ENCODE measurements at regions not wholly inside any gene's neighbourhood (a gene's known extent, or its start where the extent isn't known, plus 50 kb on each side); places are given as distances from the start of the nearest gene placed in this dataset.
"Not testable (repeated sequence)": the region's sequence is repeated elsewhere in the genome, so short reads cannot be mapped to it uniquely, and the experiment has no call there.

- peak; percentile 83 to 89 for ATAC-seq
- H3K27me3 ChIP-seq (ENCODE audit: control insufficient read depth, insufficient read depth); DNase-seq; intact Hi-C loops (cut with DNase I); H3K4me3 ChIP-seq (ENCODE audit: low read length); H3K27ac ChIP-seq (ENCODE audit: low read length); H3K4me1 ChIP-seq (ENCODE audit: control insufficient read depth, insufficient read depth, low read length); H3K9me3 ChIP-seq (ENCODE audit: control insufficient read depth, low read length): not testable (repeated sequence)
- WGBS, result no CpG with 5 or more reads among the region's 49 CpGs
These were observed 2276.4 kb upstream of the TPTE start for GRCh38 chr21:8244723-8245641.

- DNase-seq; intact Hi-C loops (cut with DNase I); H3K4me1 ChIP-seq (ENCODE audit: control insufficient read depth, insufficient read depth, low read length); H3K27ac ChIP-seq (ENCODE audit: low read length); H3K9me3 ChIP-seq (ENCODE audit: control insufficient read depth, low read length); H3K4me3 ChIP-seq (ENCODE audit: low read length); H3K27me3 ChIP-seq (ENCODE audit: control insufficient read depth, insufficient read depth): not testable (repeated sequence)
- ATAC-seq, result peak; percentile 91 to 92
- WGBS, result no CpG with 5 or more reads among the region's 40 CpGs
These were observed 2275.6 kb upstream of the TPTE start for GRCh38 chr21:8245642-8246402.

DNA sequence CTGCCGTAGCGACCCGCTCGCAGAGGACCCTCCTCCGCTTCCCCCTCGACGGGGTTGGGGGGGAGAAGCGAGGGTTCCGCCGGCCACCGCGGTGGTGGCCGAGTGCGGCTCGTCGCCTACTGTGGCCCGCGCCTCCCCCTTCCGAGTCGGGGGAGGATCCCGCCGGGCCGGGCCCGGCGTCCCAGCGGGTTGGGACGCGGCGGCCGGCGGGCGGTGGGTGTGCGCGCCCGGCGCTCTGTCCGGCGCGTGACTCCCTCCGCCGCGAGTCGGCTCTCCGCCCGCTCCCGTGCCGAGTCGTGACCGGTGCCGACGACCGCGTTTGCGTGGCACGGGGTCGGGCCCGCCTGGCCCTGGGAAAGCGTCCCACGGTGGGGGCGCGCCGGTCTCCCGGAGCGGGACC, 2269.7 kb upstream of the TPTE start:
- H3K27me3 ChIP-seq (ENCODE audit: control insufficient read depth, insufficient read depth); DNase-seq; ATAC-seq; H3K27ac ChIP-seq (ENCODE audit: low read length); H3K4me1 ChIP-seq (ENCODE audit: control insufficient read depth, insufficient read depth, low read length); intact Hi-C loops (cut with DNase I); H3K9me3 ChIP-seq (ENCODE audit: control insufficient read depth, low read length); H3K4me3 ChIP-seq (ENCODE audit: low read length): not testable (repeated sequence)
- no CpG with 5 or more reads among the region's 64 CpGs for WGBS

DNA sequence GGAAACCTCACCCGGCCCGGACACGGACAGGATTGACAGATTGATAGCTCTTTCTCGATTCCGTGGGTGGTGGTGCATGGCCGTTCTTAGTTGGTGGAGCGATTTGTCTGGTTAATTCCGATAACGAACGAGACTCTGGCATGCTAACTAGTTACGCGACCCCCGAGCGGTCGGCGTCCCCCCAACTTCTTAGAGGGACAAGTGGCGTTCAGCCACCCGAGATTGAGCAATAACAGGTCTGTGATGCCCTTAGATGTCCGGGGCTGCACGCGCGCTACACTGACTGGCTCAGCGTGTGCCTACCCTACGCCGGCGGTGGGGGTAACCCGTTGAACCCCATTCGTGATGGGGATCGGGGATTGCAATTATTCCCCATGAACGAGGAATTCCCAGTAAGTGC, 2266.3 kb upstream of the TPTE start:
- H3K9me3 ChIP-seq (ENCODE audit: control insufficient read depth, low read length); H3K27me3 ChIP-seq (ENCODE audit: control insufficient read depth, insufficient read depth); H3K4me3 ChIP-seq (ENCODE audit: low read length); H3K4me1 ChIP-seq (ENCODE audit: control insufficient read depth, insufficient read depth, low read length); ATAC-seq; H3K27ac ChIP-seq (ENCODE audit: low read length); intact Hi-C loops (cut with DNase I): not testable (repeated sequence)
- DNase-seq, result peak in 1 of 3 donors; percentile 1
- WGBS, result no CpG with 5 or more reads among the region's 30 CpGs

DNA sequence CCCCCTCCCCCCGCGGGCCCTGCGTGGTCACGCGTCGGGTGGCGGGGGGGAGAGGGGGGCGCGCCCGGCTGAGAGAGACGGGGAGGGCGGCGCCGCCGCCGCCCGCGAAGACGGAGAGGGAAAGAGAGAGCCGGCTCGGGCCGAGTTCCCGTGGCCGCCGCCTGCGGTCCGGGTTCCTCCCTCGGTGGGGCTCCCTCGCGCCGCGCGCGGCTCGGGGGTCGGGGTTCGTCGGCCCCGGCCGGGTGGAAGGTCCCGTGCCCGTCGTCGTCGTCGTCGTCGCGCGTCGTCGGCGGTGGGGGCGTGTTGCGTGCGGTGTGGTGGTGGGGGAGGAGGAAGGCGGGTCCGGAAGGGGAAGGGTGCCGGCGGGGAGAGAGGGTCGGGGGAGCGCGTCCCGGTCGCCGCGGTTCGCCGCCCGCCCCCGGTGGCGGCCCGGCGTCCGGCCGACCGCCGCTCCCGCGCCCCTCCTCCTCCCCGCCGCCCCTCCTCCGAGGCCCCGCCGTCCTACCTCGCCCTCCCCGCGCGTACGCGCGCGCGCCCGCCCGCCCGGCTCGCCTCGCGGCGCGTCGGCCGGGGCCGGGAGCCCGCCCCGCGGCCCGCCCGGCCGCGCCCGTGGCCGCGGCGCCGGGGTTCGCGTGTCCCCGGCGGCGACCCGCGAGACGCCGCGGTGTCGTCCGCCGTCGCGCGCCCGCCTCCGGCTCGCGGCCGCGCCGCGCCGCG, 2264.1 kb upstream of the TPTE start:
- peak in 1 of 3 donors; percentile 21 for DNase-seq
- intact Hi-C loops (cut with DNase I), result not testable (repeated sequence)

DNA sequence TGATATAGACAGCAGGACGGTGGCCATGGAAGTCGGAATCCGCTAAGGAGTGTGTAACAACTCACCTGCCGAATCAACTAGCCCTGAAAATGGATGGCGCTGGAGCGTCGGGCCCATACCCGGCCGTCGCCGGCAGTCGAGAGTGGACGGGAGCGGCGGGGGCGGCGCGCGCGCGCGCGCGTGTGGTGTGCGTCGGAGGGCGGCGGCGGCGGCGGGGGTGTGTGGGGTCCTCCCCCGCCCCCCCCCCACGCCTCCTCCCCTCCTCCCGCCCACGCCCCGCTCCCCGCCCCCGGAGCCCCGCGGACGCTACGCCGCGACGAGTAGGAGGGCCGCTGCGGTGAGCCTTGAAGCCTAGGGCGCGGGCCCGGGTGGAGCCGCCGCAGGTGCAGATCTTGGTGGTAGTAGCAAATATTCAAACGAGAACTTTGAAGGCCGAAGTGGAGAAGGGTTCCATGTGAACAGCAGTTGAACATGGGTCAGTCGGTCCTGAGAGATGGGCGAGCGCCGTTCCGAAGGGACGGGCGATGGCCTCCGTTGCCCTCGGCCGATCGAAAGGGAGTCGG, 2261.2 kb upstream of the TPTE start:
- intact Hi-C loops (cut with DNase I); H3K9me3 ChIP-seq (ENCODE audit: control insufficient read depth, low read length); H3K27me3 ChIP-seq (ENCODE audit: control insufficient read depth, insufficient read depth); ATAC-seq; H3K4me1 ChIP-seq (ENCODE audit: control insufficient read depth, insufficient read depth, low read length); H3K27ac ChIP-seq (ENCODE audit: low read length); DNase-seq; H3K4me3 ChIP-seq (ENCODE audit: low read length): not testable (repeated sequence)
- WGBS, result no CpG with 5 or more reads among the region's 66 CpGs

More for the DNA sequence above, 2264.1 kb upstream of the TPTE start:
- H3K9me3 ChIP-seq (ENCODE audit: control insufficient read depth, low read length); ATAC-seq; H3K4me3 ChIP-seq (ENCODE audit: low read length); H3K27me3 ChIP-seq (ENCODE audit: control insufficient read depth, insufficient read depth); H3K4me1 ChIP-seq (ENCODE audit: control insufficient read depth, insufficient read depth, low read length); H3K27ac ChIP-seq (ENCODE audit: low read length): not testable (repeated sequence)
- 81% methylated on average over 14 of the region's 143 CpGs for WGBS

Small RNAs in the stretch of these regions (microRNA-seq; reads per million reads assigned to microRNA genes)
- gene MIR3648-1 (0 reads per million in 2 donors), gene MIR3687-1 (0 reads per million in 2 donors), gene MIR6724-1 (0 reads per million in 2 donors), gene MIR6724-2 (0 reads per million in 2 donors)
